HUES6 (cell line): ENCODE measurements at regions not wholly inside any gene's neighbourhood (a gene's known extent, or its start where the extent isn't known, plus 50 kb on each side); places are given as distances from the start of the nearest gene placed in this dataset.

Experiments
- H3K27ac ChIP-seq: 2 replicates; pipeline ENCODE4 v1.7.0; 2013; ENCODE audit warnings: low read depth, mild to moderate bottlenecking, low read length, inconsistent platforms
- H3K27me3 ChIP-seq: 2 replicates; pipeline ENCODE4 v1.6.1; 2013; ENCODE audit warnings: low read length; ENCODE audit not compliant: control insufficient read depth, insufficient read depth
- H3K36me3 ChIP-seq: 2 replicates; pipeline ENCODE4 v1.6.1; 2013; ENCODE audit warnings: low read length; ENCODE audit not compliant: control insufficient read depth, insufficient read depth
- H3K4me1 ChIP-seq: 2 replicates; pipeline ENCODE4 v1.6.1; 2013; ENCODE audit warnings: low read length; ENCODE audit not compliant: control insufficient read depth, insufficient read depth
- H3K4me3 ChIP-seq: 2 replicates; pipeline ENCODE4 v1.5.1; 2013; ENCODE audit warnings: low read depth, low read length
- H3K9ac ChIP-seq: one replicate; pipeline ENCODE4 v1.6.1; 2013; ENCODE audit warnings: mild to moderate bottlenecking, low read length
- H3K9me3 ChIP-seq: 2 replicates; pipeline ENCODE4 v1.6.1; 2013; ENCODE audit warnings: low read depth, low read length; ENCODE audit not compliant: control insufficient read depth, insufficient read depth

- H3K27ac ChIP-seq, result no peak overlapping the region
- no peak overlapping the region for H3K9ac ChIP-seq
- no peaks in the 10 kb centered on the region for H3K27me3 ChIP-seq
- peaks cover 11% of the 10 kb centered on the region; the same call in 1 of the 2 replicates for H3K4me1 ChIP-seq
- no peak overlapping the region for H3K4me3 ChIP-seq
- H3K36me3 ChIP-seq, result no peaks in the 10 kb centered on the region
- no peaks in the 10 kb centered on the region for H3K9me3 ChIP-seq
These were observed 64.6 kb upstream of the TARBP1 start for GRCh38 chr1:234543442-234544086.

- peaks cover 11% of the 10 kb centered on the region; the same call in 1 of the 2 replicates for H3K4me1 ChIP-seq
- H3K9ac ChIP-seq, result no peak overlapping the region
- H3K27me3 ChIP-seq, result no peaks in the 10 kb centered on the region
- no peaks in the 10 kb centered on the region for H3K36me3 ChIP-seq
- no peaks in the 10 kb centered on the region for H3K9me3 ChIP-seq
- no peak overlapping the region for H3K4me3 ChIP-seq
- H3K27ac ChIP-seq, result no peak overlapping the region
These were observed 63.4 kb upstream of the TARBP1 start for GRCh38 chr1:234542211-234542850.

- no peak overlapping the region for H3K9ac ChIP-seq
- H3K4me1 ChIP-seq, result peaks cover 11% of the 10 kb centered on the region; the same call in 1 of the 2 replicates
- H3K27ac ChIP-seq, result no peak overlapping the region
- H3K27me3 ChIP-seq, result no peaks in the 10 kb centered on the region
- no peaks in the 10 kb centered on the region for H3K36me3 ChIP-seq
- H3K9me3 ChIP-seq, result no peaks in the 10 kb centered on the region
- H3K4me3 ChIP-seq, result no peak overlapping the region
These were observed 62.5 kb upstream of the TARBP1 start for GRCh38 chr1:234541286-234541975.

GRCh38 chr1:234540404-234540762, 61.4 kb upstream of the TARBP1 start:
- Histone ChIP-seq H3K27me3 (no peaks in the 10 kb centered on the region), H3K4me3 (no peak overlapping the region), H3K4me1 (peaks cover 6% of the 10 kb centered on the region; the same call in 1 of the 2 replicates), H3K27ac (no peak overlapping the region), H3K9me3 (no peaks in the 10 kb centered on the region), H3K9ac (no peak overlapping the region), H3K36me3 (no peaks in the 10 kb centered on the region)

GRCh38 chr1:234539666-234540403, 60.9 kb upstream of the TARBP1 start:
- H3K4me1 ChIP-seq, result peaks cover 4% of the 10 kb centered on the region; the same call in 1 of the 2 replicates
- H3K36me3 ChIP-seq, result no peaks in the 10 kb centered on the region
- H3K9ac ChIP-seq, result no peak overlapping the region
- H3K9me3 ChIP-seq, result no peaks in the 10 kb centered on the region
- H3K27ac ChIP-seq, result no peak overlapping the region
- no peak overlapping the region for H3K4me3 ChIP-seq
- H3K27me3 ChIP-seq, result no peaks in the 10 kb centered on the region

- no peak overlapping the region for H3K4me3 ChIP-seq
- no peak overlapping the region for H3K9ac ChIP-seq
- no peaks in the 10 kb centered on the region for H3K27me3 ChIP-seq
- H3K9me3 ChIP-seq, result no peaks in the 10 kb centered on the region
- H3K27ac ChIP-seq, result no peak overlapping the region
- no peaks in the 10 kb centered on the region for H3K36me3 ChIP-seq
- peaks cover 9% of the 10 kb centered on the region for H3K4me1 ChIP-seq
These were observed 60.1 kb upstream of the TARBP1 start for GRCh38 chr1:234538930-234539649.

GRCh38 chr1:234538062-234538731, 59.2 kb upstream of the TARBP1 start:
- H3K27me3 ChIP-seq, result no peaks in the 10 kb centered on the region
- no peaks in the 10 kb centered on the region for H3K36me3 ChIP-seq
- H3K9me3 ChIP-seq, result no peaks in the 10 kb centered on the region
- peaks cover 5% of the 10 kb centered on the region for H3K4me1 ChIP-seq
- H3K27ac ChIP-seq, result no peak overlapping the region
- no peak overlapping the region for H3K4me3 ChIP-seq
- no peak overlapping the region for H3K9ac ChIP-seq

- peaks cover 6% of the 10 kb centered on the region for H3K4me1 ChIP-seq
- H3K9ac ChIP-seq, result no peak overlapping the region
- H3K36me3 ChIP-seq, result no peaks in the 10 kb centered on the region
- H3K9me3 ChIP-seq, result no peaks in the 10 kb centered on the region
- no peak overlapping the region for H3K27ac ChIP-seq
- no peaks in the 10 kb centered on the region for H3K27me3 ChIP-seq
- H3K4me3 ChIP-seq, result no peak overlapping the region
These were observed 58.3 kb upstream of the TARBP1 start for GRCh38 chr1:234537236-234537635.

GRCh38 chr1:234536741-234537140, 57.8 kb upstream of the TARBP1 start:
- no peaks in the 10 kb centered on the region for H3K36me3 ChIP-seq
- no peak overlapping the region for H3K9ac ChIP-seq
- no peak overlapping the region for H3K4me3 ChIP-seq
- H3K9me3 ChIP-seq, result no peaks in the 10 kb centered on the region
- no peaks in the 10 kb centered on the region for H3K27me3 ChIP-seq
- H3K4me1 ChIP-seq, result peaks cover 11% of the 10 kb centered on the region
- H3K27ac ChIP-seq, result no peak overlapping the region
